ENCODE measurements at regions not wholly inside any gene's neighbourhood (a gene's known extent, or its start where the extent isn't known, plus 50 kb on each side); places are given as distances from the start of the nearest gene placed in this dataset.
A peak's percentile ranks its signal among the peaks of the same experiment; 100 is the strongest.

DNA sequence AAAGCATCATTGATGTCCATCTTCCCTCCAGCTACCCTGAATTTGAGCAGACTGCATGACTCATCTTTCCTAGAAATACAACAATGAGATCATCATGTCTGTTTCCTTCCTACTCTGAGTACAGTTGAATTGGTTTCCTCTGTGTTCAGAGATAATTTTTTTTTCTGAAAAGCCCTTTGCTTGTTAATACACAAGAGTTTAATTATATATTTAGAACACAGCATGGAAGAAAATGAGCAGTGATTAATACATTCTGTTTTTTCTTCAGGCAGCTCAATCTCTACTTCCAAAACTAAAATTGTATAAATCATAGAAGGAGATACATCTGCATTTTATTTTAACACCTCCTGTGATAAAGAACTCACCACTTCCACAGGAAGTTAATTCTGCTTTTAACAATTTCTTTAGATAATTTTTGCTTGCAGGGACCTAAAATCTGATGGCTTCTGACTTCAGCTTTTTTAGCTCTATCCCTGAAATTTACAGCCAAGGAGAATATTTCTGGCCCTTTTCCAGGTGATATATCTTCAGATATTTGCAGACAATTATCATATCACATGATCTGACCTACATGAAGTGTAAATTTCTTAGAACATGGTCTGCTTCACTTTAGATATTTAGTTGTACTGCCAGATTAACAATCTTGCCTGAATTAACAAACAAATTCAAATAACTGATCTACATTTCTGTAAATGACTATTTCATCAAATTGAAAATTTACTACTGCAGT, 249.0 kb downstream of the TRIB2 start:
- DNase-seq (ENCODE audit: insufficient read length, low spot score) (peak; percentile 20), FAIRE-seq (peak; percentile 85)
- TF ChIP-seq POLR2A (IDR thresholded peaks at IDR 0.05; ENCODE audit: low read depth, low read length) = no peak

DNA sequence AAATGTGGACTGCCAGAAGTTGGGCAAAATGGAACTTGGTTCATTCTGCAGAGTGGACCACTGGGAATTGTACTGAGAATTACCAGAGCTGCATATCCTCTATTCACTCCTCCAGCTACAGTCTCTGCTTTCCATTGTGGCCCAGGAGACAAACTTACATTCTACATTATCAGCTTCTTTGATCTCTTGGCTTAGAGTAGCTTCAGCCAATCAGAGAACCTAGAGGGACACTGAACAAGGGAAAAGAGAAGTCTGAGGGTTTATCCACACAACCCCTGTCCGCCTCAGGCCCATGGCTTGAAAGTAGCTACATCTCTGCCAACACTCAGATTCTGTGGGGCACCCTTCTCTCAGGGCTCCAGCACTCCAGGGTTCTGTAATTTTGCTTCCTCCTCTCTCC, 251.1 kb downstream of the TRIB2 start:
- FAIRE-seq (no peak), DNase-seq (ENCODE audit: insufficient read length, low spot score) (no peak)
- no peak for TF ChIP-seq POLR2A (IDR thresholded peaks at IDR 0.05; ENCODE audit: low read depth, low read length)

DNA sequence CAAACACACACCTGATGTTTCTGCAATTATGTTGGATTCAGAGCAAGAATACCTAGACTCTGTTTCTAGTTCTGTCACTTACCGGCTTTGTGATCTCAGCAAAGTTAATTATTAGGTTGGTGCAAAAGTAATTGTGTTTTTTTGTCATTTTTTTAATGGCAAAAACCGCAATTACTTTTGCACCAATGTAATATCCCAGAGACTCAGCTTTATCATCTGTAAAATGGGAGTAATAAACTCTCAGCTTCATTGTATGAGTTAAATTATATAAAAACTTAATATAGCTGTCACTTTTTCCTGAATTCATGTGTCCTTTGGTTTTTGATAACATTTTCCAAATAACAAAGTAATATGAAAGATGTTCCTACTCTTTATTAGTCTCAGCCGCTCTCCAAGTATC, 251.7 kb downstream of the TRIB2 start:
- no peak for TF ChIP-seq POLR2A (IDR thresholded peaks at IDR 0.05; ENCODE audit: low read depth, low read length)
- FAIRE-seq = no peak
- no peak for DNase-seq (ENCODE audit: insufficient read length, low spot score)

DNA sequence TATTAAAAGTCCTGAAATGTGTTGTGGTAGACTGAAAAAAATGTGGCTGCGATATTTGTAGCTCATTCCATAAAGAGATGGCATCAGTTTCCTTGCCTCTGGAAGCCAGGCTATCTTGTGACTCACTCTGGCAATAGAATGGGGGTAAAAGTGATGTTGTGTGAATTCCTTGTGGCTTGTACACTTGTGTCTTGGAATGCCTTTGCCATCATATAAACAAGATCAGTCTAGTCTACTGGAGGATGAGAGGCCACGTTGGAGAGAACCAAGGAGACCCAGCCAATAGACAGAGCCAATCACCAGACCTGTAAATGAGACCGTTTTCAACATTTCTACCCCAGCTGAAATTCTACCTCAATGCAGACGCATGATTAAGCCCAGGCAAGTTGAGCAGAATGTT, 254.1 kb downstream of the TRIB2 start:
- DNase-seq (ENCODE audit: insufficient read length, low spot score) = no peak

DNA sequence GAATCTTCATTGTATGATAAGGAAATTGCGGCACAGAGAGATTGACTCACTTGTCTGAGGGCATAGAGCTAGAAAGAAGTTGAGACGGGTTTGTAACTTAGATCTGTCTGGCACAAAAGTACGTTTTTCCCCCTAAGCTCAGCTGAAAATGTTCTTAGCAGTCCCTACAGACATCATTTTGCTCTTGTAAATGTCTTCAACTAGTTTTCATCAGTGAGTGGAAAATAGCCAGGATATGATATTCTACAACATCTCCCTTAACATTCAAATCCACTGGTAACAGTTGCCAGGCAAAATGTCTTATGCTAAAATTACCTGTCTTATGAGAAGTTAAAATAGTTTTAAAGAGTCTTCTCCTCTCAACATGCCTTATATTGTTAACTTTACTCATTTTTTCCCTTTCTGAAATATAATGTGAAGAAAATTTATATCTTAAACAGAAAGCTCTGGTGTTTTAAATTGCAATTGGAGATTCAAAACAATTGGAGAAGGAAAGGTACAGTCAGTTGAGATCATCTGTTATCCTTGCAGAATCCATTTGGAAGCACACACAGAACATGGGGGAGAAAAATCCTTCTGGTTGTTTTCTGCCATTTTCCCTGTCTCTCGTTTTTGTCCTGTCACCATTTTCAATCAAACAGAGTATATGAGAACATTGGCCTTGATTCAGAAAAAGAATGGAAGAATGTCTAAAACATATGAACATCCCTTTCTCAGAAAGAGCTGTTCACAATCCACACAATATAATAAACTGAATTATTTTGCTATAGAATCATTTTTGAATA, 255.0 kb downstream of the TRIB2 start:
- FAIRE-seq = no peak
- TF ChIP-seq POLR2A (IDR thresholded peaks at IDR 0.05; ENCODE audit: low read depth, low read length) = no peak

More for the DNA sequence above, 254.1 kb downstream of the TRIB2 start:
- peak; percentile 84 for FAIRE-seq
- TF ChIP-seq POLR2A (IDR thresholded peaks at IDR 0.05; ENCODE audit: low read depth, low read length) = no peak

DNA sequence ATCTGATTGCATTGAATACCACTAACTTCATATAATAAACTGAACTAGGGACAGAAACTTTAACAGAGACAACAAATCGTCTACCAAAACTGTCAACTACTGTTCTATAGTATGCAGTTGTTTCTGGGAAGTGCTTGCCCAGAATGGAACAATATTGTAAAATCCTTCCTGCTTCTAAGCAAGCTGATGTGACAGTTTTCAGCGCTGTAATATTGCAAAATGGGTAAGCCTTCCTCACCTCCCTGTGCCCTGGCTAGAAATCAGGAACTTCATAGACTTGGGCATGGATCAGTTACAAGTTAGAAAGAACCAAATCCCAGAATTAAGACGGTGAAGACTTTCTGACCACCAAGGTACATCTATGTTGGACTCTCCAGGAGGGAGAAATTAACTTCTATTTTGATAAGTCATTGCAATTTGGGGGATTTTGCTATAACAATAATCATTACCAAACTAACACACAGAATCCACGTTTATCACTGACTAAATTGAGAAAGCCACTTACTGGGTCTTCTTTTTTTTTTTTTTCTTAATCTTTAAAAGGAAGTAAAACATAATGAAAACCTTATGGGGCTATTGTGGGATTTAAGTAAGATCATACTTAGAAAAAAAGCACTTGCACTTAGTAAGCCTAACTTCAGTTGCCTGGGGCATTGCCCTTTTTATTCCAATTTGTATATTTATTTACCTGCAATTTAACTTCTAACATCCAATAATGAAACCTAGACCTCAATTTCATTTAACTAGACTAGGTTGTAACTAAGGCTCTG, 261.5 kb downstream of the TRIB2 start:
- no peak for DNase-seq (ENCODE audit: insufficient read length, low spot score)
- no peak for FAIRE-seq
- no peak for TF ChIP-seq POLR2A (IDR thresholded peaks at IDR 0.05; ENCODE audit: low read depth, low read length)

More for the DNA sequence above, 255.0 kb downstream of the TRIB2 start:
- no peak for DNase-seq (ENCODE audit: insufficient read length, low spot score)

DNA sequence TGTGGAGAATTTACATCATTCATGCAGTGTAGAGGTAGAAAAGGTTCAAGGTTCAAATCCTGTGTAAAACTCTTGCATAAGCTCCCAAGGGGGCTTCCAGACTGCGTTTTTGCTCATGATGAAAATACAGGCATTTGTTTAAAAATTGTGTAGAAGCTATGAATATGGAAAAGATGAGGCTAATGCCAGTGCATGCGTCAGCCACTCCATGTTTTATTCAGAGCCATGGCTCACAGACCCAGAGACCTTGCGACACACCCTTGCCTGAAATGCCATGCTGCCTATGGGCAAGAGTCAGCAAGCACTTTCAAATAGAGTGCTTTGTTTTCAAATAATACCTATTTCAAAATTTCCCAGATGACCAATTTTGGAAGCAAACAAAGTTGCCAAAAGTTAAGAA, 262.3 kb downstream of the TRIB2 start:
- no peak for FAIRE-seq
- TF ChIP-seq POLR2A (IDR thresholded peaks at IDR 0.05; ENCODE audit: low read depth, low read length) = no peak
- no peak for DNase-seq (ENCODE audit: insufficient read length, low spot score)

DNA sequence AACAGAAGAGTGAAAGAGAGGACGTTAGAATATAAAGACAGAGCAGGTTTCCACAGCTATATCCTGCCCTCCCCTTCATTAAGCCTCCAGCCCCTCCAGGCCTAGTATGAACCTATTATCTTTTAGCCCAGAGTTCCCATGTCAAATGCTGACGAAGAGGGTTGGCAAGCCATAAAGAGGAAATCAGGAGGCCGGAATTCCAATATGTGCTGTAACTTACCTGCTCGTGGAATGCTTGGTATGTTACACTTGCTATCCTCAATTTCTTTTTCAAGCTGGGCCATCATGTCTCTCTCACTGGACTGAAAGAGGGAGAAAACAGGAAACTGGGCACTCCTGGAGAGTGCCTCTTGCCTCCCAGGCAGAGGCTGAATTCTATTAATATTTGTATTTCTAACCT, 264.1 kb downstream of the TRIB2 start:
- FAIRE-seq (no peak), DNase-seq (ENCODE audit: insufficient read length, low spot score) (no peak)
- no peak for TF ChIP-seq POLR2A (IDR thresholded peaks at IDR 0.05; ENCODE audit: low read depth, low read length)

DNA sequence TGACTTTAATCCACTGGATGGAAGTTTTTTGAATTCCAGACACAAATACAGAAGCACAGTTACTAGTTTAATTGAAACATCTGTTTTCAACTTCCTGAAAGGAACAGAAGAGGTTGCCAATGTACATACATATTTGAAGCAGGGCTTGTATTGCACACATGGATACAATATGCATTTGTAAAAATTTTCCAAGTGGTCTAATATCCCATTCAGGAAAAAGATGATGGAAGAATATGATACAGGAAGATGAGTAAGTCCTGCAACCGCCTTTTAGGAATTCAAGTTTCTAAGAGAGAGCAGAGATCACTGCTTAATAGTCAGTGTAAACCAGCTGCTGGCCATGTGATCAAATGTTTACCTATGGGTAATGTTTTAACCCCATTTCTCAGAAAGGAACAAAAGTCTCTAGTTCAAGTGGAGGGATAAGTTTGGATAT, 265.4 kb downstream of the TRIB2 start:
- TF ChIP-seq POLR2A (IDR thresholded peaks at IDR 0.05; ENCODE audit: low read depth, low read length) = no peak
- FAIRE-seq (no peak), DNase-seq (ENCODE audit: insufficient read length, low spot score) (no peak)

DNA sequence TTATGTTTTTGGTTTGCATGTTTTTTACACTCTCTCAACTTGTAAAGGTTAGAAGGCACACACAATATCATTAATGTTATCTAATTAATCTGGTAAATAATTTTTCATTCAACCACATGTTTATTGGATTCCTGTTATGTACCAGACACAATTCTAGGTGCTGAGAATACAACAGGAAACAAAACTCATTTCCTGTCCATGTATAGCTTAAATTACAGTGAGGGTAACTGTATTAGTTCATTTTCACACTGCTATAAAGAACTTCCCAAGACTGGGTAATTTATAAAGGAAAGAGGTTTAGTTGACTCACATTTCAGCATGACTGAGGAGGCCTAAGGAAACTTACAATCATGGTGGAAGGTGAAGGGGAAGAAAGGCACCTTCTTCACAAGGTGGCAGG, 270.5 kb downstream of the TRIB2 start:
- no peak for DNase-seq (ENCODE audit: insufficient read length, low spot score)
- TF ChIP-seq POLR2A (IDR thresholded peaks at IDR 0.05; ENCODE audit: low read depth, low read length) = no peak
- no peak for FAIRE-seq

DNA sequence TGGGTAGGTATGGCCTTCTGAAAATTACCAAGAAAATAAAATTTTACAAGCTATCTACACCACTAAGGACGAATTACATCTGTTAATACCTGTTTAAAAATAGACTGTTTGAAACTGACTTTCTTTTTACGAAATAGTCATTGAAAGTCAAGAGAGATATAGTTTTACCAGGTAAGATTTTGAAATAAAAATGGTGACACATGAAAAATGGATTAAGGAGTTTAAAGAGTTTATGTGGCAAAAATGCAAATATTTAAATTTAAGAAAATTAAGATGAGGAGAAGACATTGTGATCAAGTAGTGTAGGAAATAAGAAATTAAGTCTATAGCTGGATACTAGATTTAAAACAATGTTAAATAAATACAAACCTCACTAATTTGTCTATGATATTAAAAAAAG, 271.5 kb downstream of the TRIB2 start:
- FAIRE-seq (no peak), DNase-seq (ENCODE audit: insufficient read length, low spot score) (no peak)
- TF ChIP-seq POLR2A (IDR thresholded peaks at IDR 0.05; ENCODE audit: low read depth, low read length) = no peak

DNA sequence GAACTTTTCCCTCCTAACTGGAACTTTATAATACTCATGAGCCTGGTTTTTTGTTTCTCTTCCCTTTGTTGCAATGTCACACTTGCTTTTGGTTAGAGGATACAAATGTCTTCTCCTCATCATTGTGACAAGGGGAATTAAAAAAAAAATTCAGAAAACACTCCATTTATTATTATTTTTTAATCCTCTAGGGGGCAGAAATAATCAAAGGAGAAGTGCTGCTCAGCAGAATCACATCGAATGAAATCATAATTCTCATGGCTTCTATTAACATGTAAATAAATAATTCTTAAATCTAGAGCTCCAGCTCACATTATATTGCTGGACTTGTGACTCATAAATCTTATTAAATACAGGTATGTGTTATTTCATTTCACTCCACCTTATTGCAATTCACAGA, 273.8 kb downstream of the TRIB2 start:
- no peak for TF ChIP-seq POLR2A (IDR thresholded peaks at IDR 0.05; ENCODE audit: low read depth, low read length)
- DNase-seq (ENCODE audit: insufficient read length, low spot score) (no peak), FAIRE-seq (no peak)

DNA sequence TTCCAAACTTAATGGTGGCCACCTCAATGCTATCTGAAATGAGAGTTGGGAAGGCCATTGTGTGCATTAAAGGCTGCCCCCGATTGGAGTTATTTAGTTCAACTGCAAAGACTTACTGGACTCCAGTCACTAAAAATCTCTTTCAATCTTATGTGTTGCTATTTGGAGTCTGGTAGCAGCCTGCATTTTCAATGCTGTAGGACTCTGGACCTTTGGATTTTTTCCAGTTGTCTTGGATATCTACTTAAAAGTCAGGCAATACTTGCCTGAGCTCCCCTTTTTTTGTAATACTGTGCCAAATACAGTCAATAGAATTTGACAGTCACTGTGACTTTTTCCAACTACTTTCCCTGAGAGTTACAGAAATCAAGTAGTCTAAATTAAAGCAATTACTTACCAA, 281.9 kb downstream of the TRIB2 start:
- TF ChIP-seq POLR2A (IDR thresholded peaks at IDR 0.05; ENCODE audit: low read depth, low read length) = no peak
- DNase-seq (ENCODE audit: insufficient read length, low spot score) (no peak), FAIRE-seq (no peak)

DNA sequence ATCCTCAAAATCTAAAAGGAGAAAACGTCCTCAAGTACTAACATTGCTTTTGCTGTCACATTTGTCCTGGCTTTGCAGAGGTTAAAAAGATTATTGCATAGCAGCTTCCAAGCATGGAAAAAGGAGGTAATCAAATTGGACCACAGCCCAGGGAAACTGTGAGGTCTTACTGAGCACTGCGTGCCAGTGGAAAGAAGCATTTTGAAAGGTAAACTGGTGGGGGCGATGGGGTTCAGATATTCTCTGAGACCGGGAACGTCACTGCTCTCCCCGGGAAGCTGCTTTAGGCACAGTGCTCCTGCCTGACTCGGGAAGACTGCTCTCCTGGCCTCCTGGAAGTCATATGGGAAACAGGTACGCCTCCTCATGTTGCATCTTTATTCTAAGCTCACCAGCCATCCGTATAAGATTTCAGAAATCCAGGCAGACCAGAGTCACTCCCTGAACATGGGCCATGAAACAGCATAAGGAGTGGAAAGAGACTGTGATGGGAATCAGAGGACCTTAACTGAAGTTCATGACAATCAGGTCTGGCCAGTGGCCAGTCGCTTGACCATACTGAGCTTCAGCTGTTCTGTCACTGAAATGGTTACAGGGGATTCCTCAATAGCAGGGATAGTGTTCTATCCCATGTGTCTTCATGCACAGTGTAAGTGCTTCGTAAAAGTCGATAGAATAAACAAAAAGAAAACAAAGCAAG, 284.1 kb downstream of the TRIB2 start:
- TF ChIP-seq POLR2A (IDR thresholded peaks at IDR 0.05; ENCODE audit: low read depth, low read length) = no peak
- no peak for FAIRE-seq
- no peak for DNase-seq (ENCODE audit: insufficient read length, low spot score)
